Neural cell (in vitro differentiated cells): ENCODE measurements at regions not wholly inside any gene's neighbourhood (a gene's known extent, or its start where the extent isn't known, plus 50 kb on each side); places are given as distances from the start of the nearest gene placed in this dataset.

Source experiments
- H2AFZ ChIP-seq: fragments of 200-600, 300-800 bp; sonication (generic), shearing (Covaris generic); 2 replicates; pipeline ENCODE4 v1.6.0; 2014; ENCODE audit warnings: low read depth, mild to moderate bottlenecking, antibody characterized with exemption, low read length, moderate library complexity
- H3F3A ChIP-seq: fragments of 200-600 bp; shearing (Covaris generic); 2 replicates; pipeline ENCODE4 v1.6.1; 2016; ENCODE audit warnings: mild to moderate bottlenecking, moderate library complexity, mixed read lengths, antibody characterized with exemption, low read length; ENCODE audit not compliant: insufficient read depth, poor library complexity, severe bottlenecking
- H3K27ac ChIP-seq: fragments of 200-600, 300-800 bp; sonication (generic), shearing (Covaris generic); 2 replicates; pipeline ENCODE4 v1.5.1; 2014; ENCODE audit warnings: mild to moderate bottlenecking, low read length, moderate library complexity
- H3K27me3 ChIP-seq: fragments of 300-800, 200-600 bp; sonication (generic), shearing (Covaris generic); 2 replicates; pipeline ENCODE4 v1.6.0; 2014; ENCODE audit warnings: mild to moderate bottlenecking, low read depth, low read length, moderate library complexity; ENCODE audit not compliant: insufficient read depth
- H3K36me3 ChIP-seq: fragments of 300-800, 200-600 bp; sonication (generic), shearing (Covaris generic); 2 replicates; pipeline ENCODE4 v1.5.1; 2014; ENCODE audit warnings: mild to moderate bottlenecking, antibody characterized with exemption, low read length, moderate library complexity; ENCODE audit not compliant: insufficient read depth
- H3K4me2 ChIP-seq: fragments of 300-800, 200-600 bp; sonication (generic), shearing (Covaris generic); 2 replicates; pipeline ENCODE4 v1.6.0; 2014; ENCODE audit warnings: mild to moderate bottlenecking, low read length
- H3K4me3 ChIP-seq: fragments of 300-800, 200-600 bp; sonication (generic), shearing (Covaris generic); 2 replicates; pipeline ENCODE4 v1.5.1; 2014; ENCODE audit warnings: mild to moderate bottlenecking, low read length, moderate library complexity
- H3K79me2 ChIP-seq: fragments of 200-600 bp; shearing (Covaris generic); replicated peaks from 2 replicates; pipeline ENCODE4 v1.6.0; 2014; ENCODE audit warnings: mild to moderate bottlenecking, low read length, moderate library complexity; ENCODE audit not compliant: insufficient read depth
- H3K9ac ChIP-seq: fragments of 300-800, 200-600 bp; sonication (generic), shearing (Covaris generic); 2 replicates; pipeline ENCODE4 v1.6.1; 2016; ENCODE audit warnings: mild to moderate bottlenecking, low read length, mixed read lengths
- H3K9me2 ChIP-seq: fragments of 200-600 bp; shearing (Covaris generic); 2 replicates; pipeline ENCODE4 v1.6.1; 2016; ENCODE audit warnings: mild to moderate bottlenecking, low read length, mixed read lengths; ENCODE audit not compliant: insufficient read depth
- H3K9me3 ChIP-seq: fragments of 200-600, 300-800 bp; sonication (generic), shearing (Covaris generic); 2 replicates; pipeline ENCODE4 v1.6.1; 2016; ENCODE audit warnings: mild to moderate bottlenecking, mixed run types, low read length, moderate library complexity, mixed read lengths
- H4K20me1 ChIP-seq: fragments of 200-600 bp; shearing (Covaris generic); 2 replicates; pipeline ENCODE4 v1.6.1; 2016; ENCODE audit warnings: mild to moderate bottlenecking, mixed run types; ENCODE audit not compliant: insufficient read depth
- EP300 ChIP-seq: fragments of 450-650 bp; conservative IDR thresholded peaks from 2 replicates; pipeline ENCODE4 v1.6.1; 2014; ENCODE audit warnings: antibody characterized with exemption, mild to moderate bottlenecking, moderate library complexity; ENCODE audit not compliant: poor library complexity, severe bottlenecking
- EZH2 ChIP-seq: fragments of 200-600, 300-800 bp; shearing (Covaris generic), sonication (generic); IDR thresholded peaks from 2 replicates; pipeline ENCODE4 v1.6.1; 2014; ENCODE audit warnings: antibody characterized with exemption, low read length, borderline replicate concordance, mild to moderate bottlenecking; ENCODE audit not compliant: insufficient read depth, poor library complexity, severe bottlenecking
- MXI1 ChIP-seq: fragments of 450-650 bp; conservative IDR thresholded peaks from 2 replicates; pipeline ENCODE4 v1.6.1; 2014; ENCODE audit warnings: antibody characterized with exemption, mild to moderate bottlenecking; ENCODE audit not compliant: poor library complexity, severe bottlenecking
- POLR2AphosphoS5 ChIP-seq: IDR thresholded peaks from 2 replicates; pipeline ENCODE4 v1.6.1; 2012
- RAD21 ChIP-seq: fragments of 450-650 bp; conservative IDR thresholded peaks from 2 replicates; pipeline ENCODE4 v1.6.1; 2014; ENCODE audit warnings: antibody characterized with exemption, mild to moderate bottlenecking, moderate library complexity
- SMC3 ChIP-seq: fragments of 450-650 bp; conservative IDR thresholded peaks from 2 replicates; pipeline ENCODE4 v1.6.1; 2014; ENCODE audit warnings: antibody characterized with exemption, mild to moderate bottlenecking, moderate library complexity; ENCODE audit not compliant: poor library complexity
- TAF1 ChIP-seq: IDR thresholded peaks from 2 replicates; pipeline ENCODE4 v1.6.1; 2012; ENCODE audit warnings: low read depth
- TF ChIP-seq, protein P1 (sequence below): fragments of 450-650 bp; IDR thresholded peaks from 2 replicates; pipeline ENCODE4 v1.5.1; 2014; ENCODE audit warnings: antibody characterized with exemption, mild to moderate bottlenecking, moderate library complexity; ENCODE audit not compliant: poor library complexity, severe bottlenecking
- TF ChIP-seq, protein P2 (sequence below): IDR thresholded peaks from 2 replicates; pipeline ENCODE4 v1.6.1; 2012; ENCODE audit warnings: borderline replicate concordance

DNA sequence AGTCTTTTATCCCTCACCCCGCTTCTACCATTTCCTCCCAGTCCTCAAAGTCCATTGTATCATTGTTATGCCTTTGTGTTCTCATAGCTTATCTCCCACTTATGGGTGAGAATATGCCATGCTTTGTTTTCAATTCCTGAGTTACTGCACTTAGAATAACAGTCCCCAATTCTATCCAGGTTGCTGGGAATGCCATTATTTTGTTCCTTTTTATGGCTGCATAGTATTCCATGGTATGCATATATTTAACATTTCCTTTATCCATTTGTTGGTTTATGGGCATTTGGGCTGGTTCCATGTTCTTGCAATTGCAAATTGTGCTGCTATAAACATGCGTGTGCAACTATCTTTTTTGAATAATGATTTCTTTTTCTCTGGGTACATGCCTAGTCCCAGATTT lies 114.9 kb downstream of the VPREB1 start:
- Histone ChIP-seq H3K27me3 (peaks cover 11% of the 10 kb centered on the region), H3K27ac (no peak overlapping the region), H3K9me3 (no peaks in the 10 kb centered on the region), H3K9ac (no peak overlapping the region), H3K36me3 (no peaks in the 10 kb centered on the region), H3K4me2 (no peak overlapping the region), H4K20me1 (no peaks in the 10 kb centered on the region), H3K79me2 (no peaks in the 10 kb centered on the region), H3K4me3 (no peak overlapping the region), H3F3A (no peaks in the 10 kb centered on the region), H3K9me2 (no peaks in the 10 kb centered on the region), H2AFZ (no peak overlapping the region)
- TF ChIP-seq, protein P1, sequence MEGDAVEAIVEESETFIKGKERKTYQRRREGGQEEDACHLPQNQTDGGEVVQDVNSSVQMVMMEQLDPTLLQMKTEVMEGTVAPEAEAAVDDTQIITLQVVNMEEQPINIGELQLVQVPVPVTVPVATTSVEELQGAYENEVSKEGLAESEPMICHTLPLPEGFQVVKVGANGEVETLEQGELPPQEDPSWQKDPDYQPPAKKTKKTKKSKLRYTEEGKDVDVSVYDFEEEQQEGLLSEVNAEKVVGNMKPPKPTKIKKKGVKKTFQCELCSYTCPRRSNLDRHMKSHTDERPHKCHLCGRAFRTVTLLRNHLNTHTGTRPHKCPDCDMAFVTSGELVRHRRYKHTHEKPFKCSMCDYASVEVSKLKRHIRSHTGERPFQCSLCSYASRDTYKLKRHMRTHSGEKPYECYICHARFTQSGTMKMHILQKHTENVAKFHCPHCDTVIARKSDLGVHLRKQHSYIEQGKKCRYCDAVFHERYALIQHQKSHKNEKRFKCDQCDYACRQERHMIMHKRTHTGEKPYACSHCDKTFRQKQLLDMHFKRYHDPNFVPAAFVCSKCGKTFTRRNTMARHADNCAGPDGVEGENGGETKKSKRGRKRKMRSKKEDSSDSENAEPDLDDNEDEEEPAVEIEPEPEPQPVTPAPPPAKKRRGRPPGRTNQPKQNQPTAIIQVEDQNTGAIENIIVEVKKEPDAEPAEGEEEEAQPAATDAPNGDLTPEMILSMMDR, result no peak
- TF ChIP-seq SMC3 (no peak), MXI1 (no peak), TAF1 (no peak), EP300 (no peak), RAD21 (no peak), EZH2 (no peak), POLR2AphosphoS5 (no peak)
- TF ChIP-seq, protein P2, sequence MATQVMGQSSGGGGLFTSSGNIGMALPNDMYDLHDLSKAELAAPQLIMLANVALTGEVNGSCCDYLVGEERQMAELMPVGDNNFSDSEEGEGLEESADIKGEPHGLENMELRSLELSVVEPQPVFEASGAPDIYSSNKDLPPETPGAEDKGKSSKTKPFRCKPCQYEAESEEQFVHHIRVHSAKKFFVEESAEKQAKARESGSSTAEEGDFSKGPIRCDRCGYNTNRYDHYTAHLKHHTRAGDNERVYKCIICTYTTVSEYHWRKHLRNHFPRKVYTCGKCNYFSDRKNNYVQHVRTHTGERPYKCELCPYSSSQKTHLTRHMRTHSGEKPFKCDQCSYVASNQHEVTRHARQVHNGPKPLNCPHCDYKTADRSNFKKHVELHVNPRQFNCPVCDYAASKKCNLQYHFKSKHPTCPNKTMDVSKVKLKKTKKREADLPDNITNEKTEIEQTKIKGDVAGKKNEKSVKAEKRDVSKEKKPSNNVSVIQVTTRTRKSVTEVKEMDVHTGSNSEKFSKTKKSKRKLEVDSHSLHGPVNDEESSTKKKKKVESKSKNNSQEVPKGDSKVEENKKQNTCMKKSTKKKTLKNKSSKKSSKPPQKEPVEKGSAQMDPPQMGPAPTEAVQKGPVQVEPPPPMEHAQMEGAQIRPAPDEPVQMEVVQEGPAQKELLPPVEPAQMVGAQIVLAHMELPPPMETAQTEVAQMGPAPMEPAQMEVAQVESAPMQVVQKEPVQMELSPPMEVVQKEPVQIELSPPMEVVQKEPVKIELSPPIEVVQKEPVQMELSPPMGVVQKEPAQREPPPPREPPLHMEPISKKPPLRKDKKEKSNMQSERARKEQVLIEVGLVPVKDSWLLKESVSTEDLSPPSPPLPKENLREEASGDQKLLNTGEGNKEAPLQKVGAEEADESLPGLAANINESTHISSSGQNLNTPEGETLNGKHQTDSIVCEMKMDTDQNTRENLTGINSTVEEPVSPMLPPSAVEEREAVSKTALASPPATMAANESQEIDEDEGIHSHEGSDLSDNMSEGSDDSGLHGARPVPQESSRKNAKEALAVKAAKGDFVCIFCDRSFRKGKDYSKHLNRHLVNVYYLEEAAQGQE, result no peak

DNA sequence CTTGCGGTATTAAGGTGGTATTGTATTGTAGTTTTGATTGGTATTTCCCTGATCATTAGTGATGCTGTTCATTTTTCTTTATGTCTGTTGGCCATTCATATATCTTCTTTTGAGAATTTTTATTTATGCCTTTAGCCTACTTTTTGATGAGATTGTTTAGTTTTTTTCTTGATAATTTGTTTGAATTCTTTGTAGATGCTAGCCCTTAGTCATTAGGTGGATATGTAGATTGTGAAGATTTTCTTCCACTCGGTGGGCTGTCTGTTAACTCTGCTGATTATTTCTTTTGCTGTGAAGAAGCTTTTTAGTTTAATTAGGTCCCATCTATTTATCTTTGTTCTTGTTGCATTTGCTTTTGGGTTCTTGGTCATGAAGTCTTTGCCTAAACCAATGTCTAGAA lies 115.4 kb downstream of the VPREB1 start:
- H3F3A ChIP-seq, result no peaks in the 10 kb centered on the region
- H3K9ac ChIP-seq, result no peak overlapping the region
- no peaks in the 10 kb centered on the region for H4K20me1 ChIP-seq
- H2AFZ ChIP-seq, result no peak overlapping the region
- H3K27me3 ChIP-seq, result peaks cover 11% of the 10 kb centered on the region
- no peaks in the 10 kb centered on the region for H3K9me3 ChIP-seq
- H3K36me3 ChIP-seq, result no peaks in the 10 kb centered on the region
- TF ChIP-seq, protein P2, result no peak
- TF ChIP-seq SMC3, result no peak
- TF ChIP-seq, protein P1, result no peak
- no peak for TF ChIP-seq RAD21
- TF ChIP-seq MXI1, result no peak
- no peak for TF ChIP-seq EP300
- TF ChIP-seq EZH2, result no peak
- no peak for TF ChIP-seq TAF1
- no peak for TF ChIP-seq POLR2AphosphoS5
- no peak overlapping the region for H3K4me2 ChIP-seq
- H3K27ac ChIP-seq, result no peak overlapping the region
- no peaks in the 10 kb centered on the region for H3K9me2 ChIP-seq
- no peaks in the 10 kb centered on the region for H3K79me2 ChIP-seq
- no peak overlapping the region for H3K4me3 ChIP-seq
